Amygdala (tissue), 56 donors: ENCODE measurements at regions not wholly inside any gene's neighbourhood (a gene's known extent, or its start where the extent isn't known, plus 50 kb on each side); places are given as distances from the start of the nearest gene placed in this dataset.
"Not testable (repeated sequence)": the region's sequence is repeated elsewhere in the genome, so short reads cannot be mapped to it uniquely, and the experiment has no call there.

ENCODE experiments used
- DNase-seq, 56 donors: peaks; one replicate each; lab custom pipeline; 2025; lab: John Stamatoyannopoulos, UW

DNA sequence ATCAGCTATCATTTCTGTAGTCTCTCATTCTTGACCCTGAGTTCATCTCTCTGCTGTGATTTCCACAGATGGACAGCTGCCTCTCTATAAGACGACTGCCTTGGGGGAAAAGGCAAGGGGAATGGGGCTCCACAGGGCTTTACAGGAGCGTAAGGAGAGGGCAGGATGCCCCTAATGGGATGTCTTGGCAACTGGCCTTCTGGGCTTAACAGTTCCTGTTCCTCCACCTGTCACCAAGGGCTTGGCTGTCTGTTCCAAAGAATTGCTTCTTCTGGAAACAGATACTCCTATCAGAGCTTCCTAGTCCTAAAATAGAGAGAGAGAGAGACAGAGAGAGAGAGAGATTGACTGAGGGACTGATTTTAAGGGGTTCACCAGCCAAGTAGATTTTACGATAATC is 181.9 kb downstream of the TMEM200A start:
- no peak for DNase-seq

DNA sequence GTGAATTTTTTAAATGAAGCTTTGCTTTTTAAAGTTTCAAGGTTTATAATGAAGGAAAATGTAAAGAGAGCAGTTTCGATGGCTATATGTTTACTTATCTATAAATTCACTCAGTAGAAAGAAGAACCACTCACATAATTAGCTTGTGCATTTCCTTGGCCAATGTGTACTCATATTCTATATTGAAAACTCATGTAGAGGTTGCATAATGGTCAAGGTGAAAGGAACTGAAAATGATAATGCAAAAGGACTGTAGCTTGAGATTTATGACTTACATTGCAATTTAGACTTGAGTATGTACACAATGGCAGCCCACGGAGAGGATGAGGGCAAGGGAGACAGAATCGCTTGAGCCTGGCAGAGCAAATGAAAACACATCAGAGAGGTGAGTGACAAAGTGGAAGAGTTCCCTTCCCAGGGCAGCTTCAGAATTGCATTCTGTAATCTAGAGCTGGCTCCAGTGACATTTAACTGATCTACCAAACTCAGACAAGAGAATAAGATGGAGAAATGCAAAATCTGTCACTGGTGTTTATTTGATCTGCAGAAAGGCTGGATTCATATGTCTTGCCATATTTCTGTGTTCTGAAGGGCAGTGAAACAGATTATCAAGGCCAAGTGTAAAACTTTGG is 191.8 kb downstream of the TMEM200A start:
- no peak for DNase-seq

DNA sequence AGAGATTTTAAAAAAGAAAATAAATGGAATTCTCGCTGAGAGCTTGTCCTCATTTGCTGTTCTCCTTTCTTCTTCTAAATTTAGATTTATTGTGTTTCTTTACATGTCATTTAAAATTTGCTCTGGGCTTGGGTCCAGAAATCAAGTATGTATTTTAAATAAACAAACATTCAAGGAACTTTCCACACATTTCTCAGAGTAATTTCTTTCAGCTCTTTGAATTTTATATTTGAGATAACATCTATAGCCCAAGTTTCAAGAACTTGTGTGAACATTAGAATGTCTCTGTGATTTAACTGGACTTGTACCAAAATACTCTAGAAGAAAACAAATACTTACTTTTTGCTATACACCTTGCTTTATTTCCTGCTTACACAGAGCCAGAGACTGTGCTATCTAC is 192.3 kb downstream of the TMEM200A start:
- no peak for DNase-seq

DNA sequence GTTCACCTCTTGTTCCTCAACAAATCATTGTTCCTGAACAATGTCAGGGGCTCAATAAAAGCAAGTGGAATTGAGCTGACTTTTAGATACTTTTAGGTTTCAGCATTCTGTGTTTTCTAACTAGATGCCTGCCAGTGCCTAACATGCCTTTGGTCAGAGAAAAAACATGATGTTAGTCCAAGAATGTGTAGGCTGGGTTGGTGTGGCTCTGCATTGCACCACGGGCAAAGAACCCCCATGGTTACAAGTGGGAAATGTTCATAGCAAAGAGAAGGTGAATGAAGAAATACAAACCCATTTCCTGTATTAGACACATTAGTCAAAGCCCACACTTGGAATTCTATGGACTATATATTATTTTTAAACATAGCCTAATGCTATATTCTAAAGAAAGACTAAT is 193.3 kb downstream of the TMEM200A start:
- DNase-seq: no peak

DNA sequence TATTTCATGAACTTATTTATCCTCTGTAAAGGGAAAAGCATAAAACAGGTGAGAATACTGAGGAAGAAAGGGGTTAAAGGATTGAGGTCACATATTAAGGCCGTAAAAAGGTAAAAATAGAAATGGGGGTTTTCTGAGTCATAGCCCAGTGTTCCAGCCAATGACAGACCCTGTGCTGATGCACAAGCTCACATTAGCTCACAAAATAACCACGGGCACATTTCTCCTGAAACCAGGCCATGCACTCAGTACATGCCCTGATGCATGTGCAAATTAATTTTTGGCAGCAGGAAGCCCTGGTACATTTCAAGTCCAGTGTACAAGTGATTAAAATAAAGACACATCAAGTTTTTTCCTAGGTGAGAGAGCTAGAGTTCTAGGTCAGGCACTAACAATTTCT is 194.4 kb downstream of the TMEM200A start:
- DNase-seq: no peak

DNA sequence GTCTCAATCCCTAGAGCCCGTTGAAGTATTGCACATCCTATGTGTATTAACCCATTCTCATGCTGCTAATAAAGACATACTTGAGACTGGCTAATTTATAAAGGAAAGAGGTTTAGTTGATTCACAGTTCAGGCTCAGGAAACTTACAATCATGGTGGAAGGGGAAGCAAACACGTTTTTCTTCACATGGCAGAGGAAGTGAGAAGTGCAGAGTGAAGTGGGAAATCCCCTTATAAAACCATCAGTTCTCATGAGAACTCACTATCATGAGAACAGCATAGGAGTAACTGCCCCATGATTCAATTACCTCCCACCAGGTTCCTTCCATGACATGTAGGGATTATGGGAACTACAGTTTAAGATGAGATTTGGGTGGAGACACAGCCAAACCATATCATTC is 195.3 kb downstream of the TMEM200A start:
- DNase-seq: not testable (repeated sequence)

DNA sequence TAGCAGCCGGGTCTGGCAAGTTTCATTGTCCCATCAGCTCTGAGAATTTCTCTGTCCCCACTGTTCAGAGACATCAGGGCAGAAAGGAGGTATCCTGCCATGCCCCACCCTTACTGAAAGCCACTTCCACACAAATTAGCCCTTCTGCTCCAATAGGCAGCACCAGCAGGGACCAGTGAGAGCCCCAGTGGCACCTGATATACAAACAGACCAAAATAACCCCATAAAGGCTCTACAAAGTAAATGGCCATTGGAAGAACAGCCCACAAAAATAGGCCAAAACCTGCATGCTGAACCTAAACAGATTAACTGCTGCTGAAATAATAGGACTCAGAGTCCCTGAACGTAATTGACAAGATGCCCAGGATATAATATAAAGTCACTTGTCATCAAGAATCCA is 199.9 kb downstream of the TMEM200A start:
- DNase-seq: no peak

DNA sequence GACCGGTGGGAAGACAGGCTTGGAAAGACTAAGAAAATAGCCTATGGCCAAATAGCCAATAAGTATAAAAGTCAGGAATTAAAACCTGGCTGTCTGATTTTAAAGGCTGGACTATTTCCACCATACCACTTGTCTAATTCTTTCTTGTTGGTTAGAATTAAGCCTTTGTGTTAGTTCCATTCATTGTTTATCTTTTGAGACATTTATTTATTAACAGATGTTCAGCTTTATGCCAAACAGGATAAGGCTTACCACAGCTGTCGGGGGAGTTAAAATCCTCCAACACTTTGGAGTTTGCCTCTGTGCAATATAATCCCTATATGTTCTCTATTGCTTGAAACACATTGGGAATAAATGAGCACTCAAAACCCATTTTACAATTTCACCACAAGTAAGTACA is 208.3 kb downstream of the TMEM200A start:
- DNase-seq: no peak

DNA sequence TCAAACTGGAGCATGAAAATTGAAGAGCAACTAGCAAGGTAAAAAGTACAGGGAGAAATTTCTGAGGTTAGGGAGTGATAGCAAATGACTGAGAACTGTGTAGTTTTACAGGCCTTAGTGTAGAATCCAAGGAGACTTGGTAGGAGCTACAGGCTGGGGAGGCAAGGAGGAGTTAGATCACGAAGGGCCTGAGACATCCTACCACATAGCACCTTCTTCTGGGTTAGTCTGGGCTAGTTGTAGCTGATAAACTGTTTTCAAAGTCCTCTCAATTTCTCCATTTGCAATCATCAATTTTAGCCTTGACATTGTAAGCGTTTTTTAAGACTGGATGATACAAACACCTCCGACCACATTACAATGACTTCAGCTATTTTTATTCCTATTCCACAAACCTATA is 209.7 kb downstream of the TMEM200A start:
- DNase-seq: no peak

DNA sequence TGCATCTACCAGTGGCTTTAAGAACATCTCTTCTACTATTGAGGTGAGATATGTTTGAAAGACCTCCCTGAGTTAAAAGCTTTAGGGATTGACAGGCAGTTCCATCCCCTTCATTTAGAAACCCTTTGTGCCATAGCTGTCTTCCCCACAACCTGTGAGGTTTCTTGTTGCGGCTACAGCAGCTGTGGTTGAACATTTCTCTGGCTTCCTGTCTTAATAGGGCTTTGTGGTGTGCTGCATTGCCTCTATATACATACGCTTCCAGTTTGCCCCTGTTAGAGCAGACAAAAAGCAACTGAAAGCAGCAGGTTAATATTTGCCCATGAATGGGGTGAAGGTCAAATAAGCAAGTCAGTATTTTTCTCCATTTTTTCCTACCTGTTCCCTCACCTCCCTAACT is 210.2 kb downstream of the TMEM200A start:
- no peak for DNase-seq

DNA sequence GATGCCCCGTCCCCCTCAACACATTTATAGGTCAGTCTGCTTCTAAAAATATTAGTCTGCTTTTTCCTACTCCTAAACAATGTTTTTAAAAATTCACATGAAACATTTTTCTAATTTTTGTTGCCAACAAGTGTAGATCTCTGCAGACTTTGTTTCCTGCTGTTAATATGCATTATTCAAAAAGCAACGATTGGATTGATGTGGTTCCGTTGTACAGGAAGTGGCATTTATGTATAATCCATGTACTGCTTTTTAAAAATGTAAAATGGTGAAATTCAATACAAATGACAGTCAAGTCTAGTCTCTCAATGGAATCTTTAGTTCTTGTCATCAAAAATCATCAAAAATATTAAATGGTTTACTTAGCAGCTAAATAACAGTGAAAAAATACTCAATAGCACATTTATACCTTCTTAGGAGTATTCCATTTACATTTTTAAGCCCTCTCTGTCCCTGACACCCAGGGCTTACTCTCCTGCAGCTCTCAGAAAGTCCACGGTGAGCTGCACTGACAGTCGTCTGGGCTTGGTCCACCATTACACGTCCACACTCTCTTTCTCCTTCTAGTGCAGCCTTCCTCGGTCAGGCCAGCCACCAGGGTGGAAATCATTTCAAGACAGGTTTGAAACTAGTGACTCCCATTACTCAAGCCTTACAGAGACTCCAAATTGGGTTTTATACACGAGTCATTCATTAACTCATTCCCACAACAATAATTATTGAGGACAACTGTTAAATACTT is 211.5 kb downstream of the TMEM200A start:
- DNase-seq: no peak

DNA sequence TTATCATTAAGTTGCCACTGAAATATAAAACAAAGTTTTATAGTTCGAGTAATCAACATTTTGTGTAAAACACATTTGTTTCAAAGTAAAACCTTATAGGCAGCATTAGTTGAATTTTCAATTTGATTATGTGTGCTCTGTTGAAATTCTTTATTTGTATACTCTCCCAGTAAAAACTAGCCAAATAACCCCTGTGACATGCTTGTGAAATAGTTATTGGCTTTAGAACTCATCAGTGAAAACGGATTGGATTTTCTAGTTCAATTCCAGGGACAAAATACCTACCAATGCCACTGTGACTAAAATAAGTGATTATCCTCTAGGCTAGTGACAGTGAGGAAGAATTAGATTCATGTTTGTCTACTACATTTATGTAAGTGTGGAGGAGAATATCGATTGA is 212.9 kb downstream of the TMEM200A start:
- no peak for DNase-seq

DNA sequence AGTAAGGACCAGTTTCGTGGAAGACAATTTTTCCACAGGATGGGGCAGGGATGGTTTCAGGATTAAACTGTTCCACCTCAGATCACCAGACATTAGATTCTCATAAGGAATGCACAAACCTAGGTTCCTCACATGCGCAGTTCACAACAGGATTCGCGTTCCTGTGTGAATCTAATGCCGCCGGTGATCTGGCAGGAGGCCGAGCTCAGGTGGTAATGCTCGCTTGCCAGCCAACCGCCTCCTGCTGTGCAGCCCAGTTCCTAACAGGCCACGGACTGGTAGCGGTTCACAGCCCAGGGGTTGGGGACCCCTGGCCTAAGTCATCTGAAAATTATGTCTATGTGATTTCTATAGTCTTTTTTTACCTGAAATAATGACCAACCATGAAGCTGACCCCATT is 217.5 kb downstream of the TMEM200A start:
- DNase-seq: no peak

DNA sequence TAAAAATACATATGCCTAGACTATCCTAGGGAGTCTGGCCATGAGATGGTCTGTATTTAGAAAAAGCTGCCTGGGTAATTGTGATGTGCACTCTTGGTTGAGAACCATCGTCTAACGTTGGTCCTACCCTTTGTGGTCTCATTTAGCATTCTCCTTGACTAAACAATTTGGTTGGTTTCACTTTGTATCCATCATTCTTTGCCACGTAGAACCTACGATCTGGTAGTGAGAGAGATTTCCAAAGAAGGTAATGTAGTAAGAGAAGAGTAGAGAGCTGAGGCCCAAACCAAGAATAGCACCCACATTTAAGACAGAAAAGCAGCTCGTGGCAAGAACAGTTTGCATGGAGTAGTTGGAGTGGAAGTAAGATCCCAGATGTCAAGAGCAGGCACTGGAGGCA is 219.8 kb downstream of the TMEM200A start:
- DNase-seq: no peak

DNA sequence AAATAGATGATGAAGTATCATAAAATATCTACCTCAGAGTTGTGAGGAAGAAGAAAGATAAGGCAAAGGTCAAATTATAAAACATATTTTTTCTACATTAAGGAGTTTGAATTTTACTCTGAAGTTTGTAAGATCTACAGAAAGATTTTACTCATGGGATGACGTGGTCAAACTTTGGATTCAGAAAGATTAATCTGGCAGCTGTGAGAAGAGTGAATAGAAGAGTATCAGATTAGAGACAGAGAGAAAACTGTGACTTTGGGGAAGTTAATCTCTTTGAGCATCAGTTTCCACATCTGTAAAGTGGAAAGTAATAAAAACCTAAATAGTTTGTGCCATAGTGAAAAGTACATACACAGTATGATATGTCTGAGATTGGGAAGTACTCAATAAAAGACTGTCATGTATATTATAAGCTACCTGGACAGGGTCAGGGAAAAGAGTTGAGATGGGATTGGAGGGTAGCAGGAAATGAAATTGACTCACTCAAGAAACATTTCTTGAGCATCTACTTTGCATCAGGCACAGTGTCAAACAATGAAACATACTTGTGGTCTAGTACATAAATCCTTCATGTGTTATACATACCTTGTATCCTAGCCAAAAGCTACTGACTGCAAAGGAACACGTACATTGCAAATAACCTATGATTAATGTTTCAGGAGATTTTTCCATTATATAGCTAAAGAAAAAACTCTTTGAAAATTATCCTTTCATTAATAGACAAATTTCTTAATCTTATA is 222.1 kb downstream of the TMEM200A start:
- no peak for DNase-seq

DNA sequence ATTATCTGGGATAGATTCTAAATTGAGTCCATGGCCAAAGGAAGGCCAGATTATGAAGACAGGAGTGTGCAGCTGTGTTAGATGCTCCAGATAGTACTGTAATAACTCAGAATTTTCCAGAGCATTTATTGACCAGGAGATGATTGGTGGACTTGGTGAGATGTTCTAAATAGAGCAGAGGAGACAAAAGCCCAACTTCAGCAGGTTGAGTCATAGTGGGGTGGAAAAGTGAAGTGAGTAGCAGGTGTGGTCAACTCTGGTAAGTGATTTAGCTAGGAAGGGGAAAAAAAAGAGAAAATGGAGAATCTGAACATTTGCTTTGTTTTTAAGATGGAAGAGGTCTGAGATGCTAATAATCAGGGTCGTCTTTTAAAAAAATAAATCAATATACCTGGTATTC is 227.4 kb downstream of the TMEM200A start:
- no peak for DNase-seq

DNA sequence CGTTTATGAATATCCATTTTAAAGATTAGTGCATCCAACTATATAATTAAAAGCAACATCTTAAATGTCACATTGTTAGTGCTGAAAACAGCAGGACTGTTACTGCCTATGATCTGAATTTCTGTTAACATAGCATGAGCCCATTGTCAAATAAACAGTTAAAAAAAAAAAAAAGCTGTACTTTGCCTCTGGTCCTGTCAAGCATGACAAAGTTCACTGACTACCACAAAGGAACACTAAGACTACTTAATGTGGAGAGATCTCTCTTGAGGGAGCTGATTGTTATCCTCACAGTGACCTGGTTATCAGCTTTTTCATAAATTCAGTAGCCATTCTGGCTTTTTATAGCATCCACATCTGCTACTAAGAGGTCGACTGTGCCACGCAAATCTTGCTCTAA is 228.1 kb downstream of the TMEM200A start:
- no peak for DNase-seq

DNA sequence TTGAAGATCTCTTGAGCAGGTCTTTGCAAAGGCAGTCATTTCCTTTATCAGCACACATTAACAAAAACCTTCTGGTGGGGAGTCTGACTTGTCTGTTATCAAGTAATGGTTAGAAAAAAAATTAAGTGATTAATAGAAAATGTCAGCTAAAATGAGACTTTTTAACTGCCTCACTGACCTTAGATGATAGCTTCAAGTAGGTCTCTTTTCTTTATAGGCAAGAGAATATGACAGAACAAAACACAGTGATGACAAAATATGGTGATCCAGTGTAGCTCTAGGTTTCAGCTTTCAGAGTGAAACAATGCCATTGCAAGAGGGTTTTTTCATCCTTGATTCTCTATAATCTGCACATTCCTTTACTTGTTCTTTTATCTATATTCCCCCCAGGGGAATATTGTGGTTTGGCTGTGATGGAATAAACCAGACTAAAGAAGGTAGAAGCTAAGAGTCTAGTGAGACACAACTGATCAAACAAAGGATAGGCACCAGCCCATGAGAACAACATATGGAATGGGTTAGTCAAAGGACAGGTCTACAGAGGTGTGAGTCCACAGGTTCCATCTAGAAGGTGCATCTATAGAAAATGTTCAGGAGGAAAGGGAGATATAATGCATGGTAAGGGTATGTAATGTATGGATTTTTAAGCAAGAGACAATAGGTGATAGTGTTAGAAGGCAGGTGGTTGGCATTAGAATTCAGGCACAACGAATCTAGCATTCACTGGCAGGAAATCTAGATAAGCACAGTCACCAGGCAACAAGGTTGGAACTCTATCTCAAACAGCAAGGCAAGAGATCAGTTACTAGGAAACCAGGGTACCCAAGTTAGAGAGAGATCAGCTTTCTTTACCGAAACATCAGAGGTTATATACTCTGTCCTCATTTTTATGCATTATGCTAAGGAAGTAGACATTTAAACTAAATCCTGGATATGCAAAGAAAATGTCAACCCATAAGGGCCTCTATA is 228.9 kb upstream of the SMLR1 start:
- DNase-seq: no peak

DNA sequence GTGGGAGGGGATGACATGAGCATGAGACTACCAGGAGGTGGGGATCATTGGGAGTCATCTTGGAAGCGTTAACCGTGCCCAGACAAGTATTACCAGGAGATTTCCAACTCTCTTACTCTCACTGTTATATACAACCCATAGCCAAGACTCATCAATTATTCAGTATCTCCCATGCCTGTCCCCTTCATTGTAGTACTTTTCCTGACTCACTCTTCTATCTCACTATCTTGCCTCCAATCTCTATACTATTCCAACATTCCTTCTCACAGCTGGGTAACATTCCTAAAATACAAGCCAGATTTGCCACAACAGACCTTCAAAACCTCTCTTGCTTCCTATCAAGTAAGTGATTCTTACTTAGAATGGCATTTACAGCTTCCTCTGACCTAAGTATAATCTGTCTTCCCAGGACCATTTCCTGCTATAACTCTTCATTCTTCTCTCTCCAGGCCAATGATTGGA is 226.3 kb upstream of the SMLR1 start:
- DNase-seq: no peak

DNA sequence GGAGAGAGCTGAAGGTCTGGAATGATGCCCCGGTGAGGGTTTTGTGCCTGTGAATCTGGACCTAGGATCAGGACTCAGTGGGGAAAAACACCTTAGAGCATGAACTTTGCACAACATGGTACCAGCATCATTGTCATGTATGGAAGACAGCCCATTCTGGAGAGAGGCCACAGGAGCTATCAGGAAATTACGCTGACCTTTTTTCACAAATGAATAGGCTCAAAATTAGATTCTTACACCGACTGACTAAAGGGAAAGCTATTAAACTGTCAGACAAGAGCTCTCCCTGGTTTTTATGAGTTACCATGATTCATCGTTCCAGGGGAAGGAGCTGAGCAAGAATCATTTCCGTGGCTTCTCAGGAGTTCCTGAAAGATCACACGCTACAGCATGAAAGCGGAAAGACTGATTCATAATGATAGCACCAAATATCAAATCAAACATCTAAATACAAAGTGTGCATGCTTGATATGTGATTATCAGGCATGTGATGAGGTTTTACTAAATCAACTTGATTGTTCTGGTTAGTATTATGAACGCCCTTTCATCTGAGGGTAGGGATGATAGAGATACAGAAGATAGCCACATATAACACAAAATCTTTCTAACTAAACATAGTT is 224.9 kb upstream of the SMLR1 start:
- no peak for DNase-seq
